Smooth muscle cell (in vitro differentiated cells): ENCODE measurements at regions not wholly inside any gene's neighbourhood (a gene's known extent, or its start where the extent isn't known, plus 50 kb on each side); places are given as distances from the start of the nearest gene placed in this dataset.
A peak's percentile ranks its signal among the peaks of the same experiment; 100 is the strongest.

Experiments
- DNase-seq: peaks from one replicate; lab custom pipeline; 2025; ENCODE audit not compliant: unreplicated experiment; lab: John Stamatoyannopoulos, UW
- H2AFZ ChIP-seq: fragments of 200-600 bp; sonication (generic); 2 replicates; pipeline ENCODE4 v1.6.0; 2016; ENCODE audit warnings: antibody characterized with exemption, low read depth, mild to moderate bottlenecking
- H3F3A ChIP-seq: fragments of 200-600 bp; sonication (generic); 2 replicates; pipeline ENCODE4 v1.6.0; 2017; ENCODE audit warnings: antibody characterized with exemption, low read depth
- H3K27ac ChIP-seq: fragments of 200-600 bp; sonication (generic); 2 replicates; pipeline ENCODE4 v1.5.1; 2016; ENCODE audit warnings: low read depth, mild to moderate bottlenecking
- H3K27me3 ChIP-seq: fragments of 200-600 bp; sonication (generic); 2 replicates; pipeline ENCODE4 v1.6.1; 2016; ENCODE audit warnings: low read depth, mild to moderate bottlenecking
- H3K36me3 ChIP-seq: fragments of 200-600 bp; sonication (generic); 2 replicates; pipeline ENCODE4 v1.5.1; 2016; ENCODE audit warnings: low read depth
- H3K4me1 ChIP-seq: fragments of 200-600 bp; sonication (generic); 2 replicates; pipeline ENCODE4 v1.5.1; 2016; ENCODE audit warnings: low read depth
- H3K4me2 ChIP-seq: fragments of 200-600 bp; sonication (generic); 2 replicates; pipeline ENCODE4 v1.6.0; 2016; ENCODE audit warnings: mild to moderate bottlenecking
- H3K4me3 ChIP-seq: fragments of 200-600 bp; sonication (generic); 2 replicates; pipeline ENCODE4 v1.5.1; 2016; ENCODE audit warnings: mild to moderate bottlenecking
- H3K79me2 ChIP-seq: fragments of 200-600 bp; sonication (generic); 2 replicates; pipeline ENCODE4 v1.6.0; 2016; ENCODE audit warnings: low read depth, mild to moderate bottlenecking
- H3K9ac ChIP-seq: fragments of 200-600 bp; sonication (generic); 2 replicates; pipeline ENCODE4 v1.6.0; 2016; ENCODE audit warnings: low read depth
- H3K9me3 ChIP-seq: fragments of 200-600 bp; sonication (generic); replicated peaks from 2 replicates; pipeline ENCODE4 v1.5.1; 2016; ENCODE audit warnings: low read depth
- H4K20me1 ChIP-seq: fragments of 200-600 bp; sonication (generic); 2 replicates; pipeline ENCODE4 v1.6.0; 2016; ENCODE audit warnings: low read depth
- WGBS: methylation state at CpG from one replicate; pipeline ENCODE4 v1.1.7; 2016; ENCODE audit warnings: low lambda C conversion rate; 5-methylcytosine and 5-hydroxymethylcytosine counted together
- TF ChIP-seq, protein P1 (sequence below): fragments of 200-600 bp; sonication (generic); IDR thresholded peaks from 2 replicates; pipeline ENCODE4 v1.5.1; 2017; ENCODE audit warnings: borderline replicate concordance, mild to moderate bottlenecking, antibody characterized with exemption; ENCODE audit not compliant: insufficient read depth, poor library complexity, severe bottlenecking

- no peaks in the 10 kb centered on the region for H4K20me1 ChIP-seq
- no peaks in the 10 kb centered on the region for H3K36me3 ChIP-seq
- H3K4me2 ChIP-seq, result no peak overlapping the region
- no peaks in the 10 kb centered on the region for H3F3A ChIP-seq
- H3K9me3 ChIP-seq, result no peaks in the 10 kb centered on the region
- no peaks in the 10 kb centered on the region for H3K79me2 ChIP-seq
- H3K27me3 ChIP-seq, result no peaks in the 10 kb centered on the region
- no peak overlapping the region for H3K27ac ChIP-seq
- H3K4me3 ChIP-seq, result no peak overlapping the region
- no peak overlapping the region for H2AFZ ChIP-seq
- TF ChIP-seq, protein P1, sequence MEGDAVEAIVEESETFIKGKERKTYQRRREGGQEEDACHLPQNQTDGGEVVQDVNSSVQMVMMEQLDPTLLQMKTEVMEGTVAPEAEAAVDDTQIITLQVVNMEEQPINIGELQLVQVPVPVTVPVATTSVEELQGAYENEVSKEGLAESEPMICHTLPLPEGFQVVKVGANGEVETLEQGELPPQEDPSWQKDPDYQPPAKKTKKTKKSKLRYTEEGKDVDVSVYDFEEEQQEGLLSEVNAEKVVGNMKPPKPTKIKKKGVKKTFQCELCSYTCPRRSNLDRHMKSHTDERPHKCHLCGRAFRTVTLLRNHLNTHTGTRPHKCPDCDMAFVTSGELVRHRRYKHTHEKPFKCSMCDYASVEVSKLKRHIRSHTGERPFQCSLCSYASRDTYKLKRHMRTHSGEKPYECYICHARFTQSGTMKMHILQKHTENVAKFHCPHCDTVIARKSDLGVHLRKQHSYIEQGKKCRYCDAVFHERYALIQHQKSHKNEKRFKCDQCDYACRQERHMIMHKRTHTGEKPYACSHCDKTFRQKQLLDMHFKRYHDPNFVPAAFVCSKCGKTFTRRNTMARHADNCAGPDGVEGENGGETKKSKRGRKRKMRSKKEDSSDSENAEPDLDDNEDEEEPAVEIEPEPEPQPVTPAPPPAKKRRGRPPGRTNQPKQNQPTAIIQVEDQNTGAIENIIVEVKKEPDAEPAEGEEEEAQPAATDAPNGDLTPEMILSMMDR, result no peak
- H3K9ac ChIP-seq, result no peak overlapping the region
- H3K4me1 ChIP-seq, result no peaks in the 10 kb centered on the region
- DNase-seq, result no peak
Observed at GRCh38 chr1:198015309-198015708, 98.1 kb downstream of the LHX9 start.

GRCh38 chr1:198018529-198018928 lies 101.4 kb downstream of the LHX9 start:
- H3K4me3 ChIP-seq, result no peak overlapping the region
- no peak overlapping the region for H3K4me2 ChIP-seq
- H3K27ac ChIP-seq, result peak overlapping the region; percentile 75
- H2AFZ ChIP-seq, result no peak overlapping the region
- no peaks in the 10 kb centered on the region for H3K9me3 ChIP-seq
- no peaks in the 10 kb centered on the region for H3K4me1 ChIP-seq
- H3K79me2 ChIP-seq, result no peaks in the 10 kb centered on the region
- 31% methylated on average over 1 of the region's 1 CpG for WGBS
- H3K36me3 ChIP-seq, result no peaks in the 10 kb centered on the region
- DNase-seq, result no peak
- TF ChIP-seq, protein P1, result no peak
- H3K27me3 ChIP-seq, result no peaks in the 10 kb centered on the region
- no peaks in the 10 kb centered on the region for H4K20me1 ChIP-seq
- H3K9ac ChIP-seq, result peak overlapping the region; percentile 21
- H3F3A ChIP-seq, result no peaks in the 10 kb centered on the region

DNA sequence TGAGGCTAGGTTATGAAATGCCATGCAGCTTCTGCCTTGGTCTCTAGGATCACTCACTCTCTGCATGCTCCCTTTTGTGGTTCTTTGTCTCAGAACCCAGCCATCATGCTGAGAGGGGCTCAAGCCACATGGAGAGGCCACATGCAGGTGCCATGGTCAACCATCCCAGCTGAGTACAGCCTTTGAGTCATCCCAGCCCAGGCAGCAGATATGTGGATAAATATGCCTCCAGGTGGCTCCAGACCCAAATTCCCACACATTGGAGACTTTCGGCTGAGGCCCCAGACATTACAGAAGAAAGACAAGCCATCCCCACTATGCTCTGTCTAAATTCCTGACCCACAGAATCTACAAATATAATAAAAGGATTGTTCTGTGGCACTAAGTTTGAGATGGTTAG lies 102.0 kb downstream of the LHX9 start:
- H2AFZ ChIP-seq, result no peak overlapping the region
- no peaks in the 10 kb centered on the region for H3K9me3 ChIP-seq
- no peak overlapping the region for H3K9ac ChIP-seq
- DNase-seq, result no peak
- H3K4me3 ChIP-seq, result no peak overlapping the region
- H3K79me2 ChIP-seq, result no peaks in the 10 kb centered on the region
- TF ChIP-seq, protein P1, result no peak
- H3K4me2 ChIP-seq, result no peak overlapping the region
- H3F3A ChIP-seq, result no peaks in the 10 kb centered on the region
- H3K36me3 ChIP-seq, result no peaks in the 10 kb centered on the region
- peak overlapping the region; percentile 75 for H3K27ac ChIP-seq
- no peaks in the 10 kb centered on the region for H3K27me3 ChIP-seq
- no peaks in the 10 kb centered on the region for H4K20me1 ChIP-seq
- 81% methylated on average over 1 of the region's 1 CpG for WGBS
- no peaks in the 10 kb centered on the region for H3K4me1 ChIP-seq

GRCh38 chr1:198024336-198024735 lies 107.2 kb downstream of the LHX9 start:
- Histone ChIP-seq H3K9ac (no peak overlapping the region), H3K4me3 (no peak overlapping the region), H3K27ac (no peak overlapping the region), H3F3A (no peaks in the 10 kb centered on the region), H4K20me1 (no peaks in the 10 kb centered on the region), H3K4me2 (no peak overlapping the region), H3K4me1 (no peaks in the 10 kb centered on the region), H2AFZ (no peak overlapping the region), H3K9me3 (no peaks in the 10 kb centered on the region), H3K36me3 (no peaks in the 10 kb centered on the region), H3K79me2 (no peaks in the 10 kb centered on the region), H3K27me3 (no peaks in the 10 kb centered on the region)
- DNase-seq, result no peak
- 72% methylated on average over 4 of the region's 4 CpGs for WGBS
- TF ChIP-seq, protein P1, result no peak
